Heart right ventricle (tissue), 16 donors: ENCODE measurements at regions not wholly inside any gene's neighbourhood (a gene's known extent, or its start where the extent isn't known, plus 50 kb on each side); places are given as distances from the start of the nearest gene placed in this dataset.

Experiments used
- ATAC-seq, 8 donors: fragments of 200-7000 bp; cut with Tn5 transposase; one replicate each; pipeline ENCODE4 v1.9.1; 2020; ENCODE audit warnings: mild to moderate bottlenecking in 8 of 8, moderate library complexity in 8 of 8, moderate number of reproducible peaks in 1 of 8
- DNase-seq, 2 donors: peaks; one replicate each; pipeline ENCODE4 v3.0.0-alpha.2; 2020
- H3K27ac ChIP-seq, 10 donors: fragments of 200-600 bp; sonication (generic) in 2 of 10; one replicate each; pipeline versions ENCODE4 v1.5.0 to v1.8.0; 2020 to 2022; ENCODE audit warnings: mild to moderate bottlenecking in 3 of 10
- H3K27me3 ChIP-seq, 7 donors: fragments of 200-600 bp; one replicate each; pipeline ENCODE4 v1.8.0; 2021 to 2022; ENCODE audit warnings: mild to moderate bottlenecking in 2 of 7
- H3K36me3 ChIP-seq, 9 donors: fragments of 200-600 bp; sonication (generic) in 1 of 9; one replicate each; pipeline versions ENCODE4 v1.5.0 to v1.8.0; 2020 to 2022; ENCODE audit warnings: mild to moderate bottlenecking in 2 of 9
- H3K4me1 ChIP-seq, 9 donors: fragments of 200-600 bp; sonication (generic) in 1 of 9; one replicate each; pipeline versions ENCODE4 v1.5.0 to v1.8.0; 2020 to 2022; ENCODE audit warnings: mild to moderate bottlenecking in 4 of 9
- H3K4me3 ChIP-seq, 10 donors: fragments of 200-600 bp; sonication (generic) in 2 of 10; one replicate each; pipeline versions ENCODE4 v1.5.0 to v1.8.0; 2020 to 2022; ENCODE audit warnings: mild to moderate bottlenecking in 7 of 10, moderate library complexity in 2 of 10
- H3K9me3 ChIP-seq, 11 donors: fragments of 200-600 bp in 10 of 11; sonication (generic) in 2 of 11; one replicate each; pipeline versions ENCODE4 v1.5.0 to v1.8.0; 2013 to 2022; ENCODE audit warnings: mild to moderate bottlenecking in 2 of 11, control low read depth in 1 of 11, moderate library complexity in 1 of 11
- CTCF ChIP-seq, 9 donors: fragments of 200-600 bp; sonication (generic) in 2 of 9; IDR thresholded peaks; one replicate each; pipeline versions ENCODE4 v1.5.0 to v1.8.0; 2021 to 2022; ENCODE audit warnings: antibody characterized with exemption in 9 of 9, mild to moderate bottlenecking in 5 of 9, moderate library complexity in 1 of 9
- WGBS, 2 donors: extraction: QIAGEN DNeasy Blood & Tissue Kit; methylation state at CpG; one replicate each; pipeline ENCODE4 v1.1.7; 2013; ENCODE audit warnings: inconsistent platforms in 1 of 2; 5-methylcytosine and 5-hydroxymethylcytosine counted together
- intact Hi-C, 10 donors: fragments of 100-400 bp; cut with DNase I; formaldehyde crosslinking; loops; one replicate each; pipeline versions ENCODE4 v1.11.1 to v1.14.2; 2022
- donor health status: Arrhythmogenic right ventricular cardiomyopathy.
- donor health status: ischemic (EF 13 %, LVEDD 7.1; RV severe dilation, severe dysfunction).
- donor health status: healthy with polysubstance abuse.
- donor health status: DM: no; HTN: yes; CAD: no.
- donor health status: DM: no; HTN: no; CAD: no.
- donor health status: ischemic (EF 25% LVEDD 6.9; RV normal size, moderate dysfunction).
- donor health status: ischemic (EF 25% LVEDD 5.7; RV mildly dilated, moderate dysfunction).
- donor health status: healthy.
- donor health status: DM: yes; HTN: yes; CAD: no.
- donor health status: Ischemic cardiomyopathy.
- donor health status: ischemic (EF 35%, LVEDD 5.7; RV mildly dilated, moderate dysfunction).
- donor health status: nonischemic (EF 11% LVEDD 7.7; RV severe dilation, severe dysfunction).
- donor health status: DM: yes; HTN: yes; CAD: no.
- donor health status: PGD.
- donor health status: ischemic (EF 29% LVEDD 5.4; RV normal size, mild dysfunction).
- donor health status: nonischemic (EF 23%, LVEDD 6.1; RV moderate dilation, normal function).

- H3K36me3 ChIP-seq, result no peaks in the 10 kb centered on the region
- H3K4me3 ChIP-seq, result no peak overlapping the region
- WGBS, 2 donors, result 53 to 64% methylated on average over 3 of the region's 3 CpGs
- DNase-seq (no peak), ATAC-seq (peak in 1 of 8 donors; percentile 39)
- peaks cover 0 to 5% (median 0%) of the 10 kb centered on the region in 11 donors for H3K9me3 ChIP-seq
- H3K27me3 ChIP-seq, result no peaks in the 10 kb centered on the region
- no peak for TF ChIP-seq CTCF (IDR thresholded peaks at IDR 0.05)
- intact Hi-C loops, result no loop called here
- peaks cover 0 to 25% (median 2%) of the 10 kb centered on the region in 9 donors for H3K4me1 ChIP-seq
- H3K27ac ChIP-seq, result peak overlapping the region in 7 of 10 donors; percentile 7 to 57 (median 32)
Measured at GRCh38 chr3:16114930-16115329, 59.5 kb upstream of the GALNT15 start.

GRCh38 chr3:16118396-16118795 is 56.1 kb upstream of the GALNT15 start:
- WGBS, 2 donors, result 79 to 90% methylated on average over 9 of the region's 9 CpGs
- no peak for DNase-seq

GRCh38 chr3:16119887-16120286 is 54.6 kb upstream of the GALNT15 start:
- Histone ChIP-seq H3K9me3 (peaks cover 0 to 3% (median 0%) of the 10 kb centered on the region in 11 donors), H3K36me3 (no peaks in the 10 kb centered on the region), H3K4me1 (peaks cover 0 to 27% (median 3%) of the 10 kb centered on the region in 9 donors), H3K27me3 (no peaks in the 10 kb centered on the region), H3K4me3 (no peak overlapping the region), H3K27ac (no peak overlapping the region)
- no peak for TF ChIP-seq CTCF (IDR thresholded peaks at IDR 0.05)
- intact Hi-C loops, result no loop called here
- ATAC-seq, result no peak
- DNase-seq, result no peak

More at GRCh38 chr3:16118396-16118795, 56.1 kb upstream of the GALNT15 start:
- no peak for TF ChIP-seq CTCF (IDR thresholded peaks at IDR 0.05)
- Histone ChIP-seq H3K27ac (no peak overlapping the region), H3K4me1 (peaks cover 0 to 37% (median 3%) of the 10 kb centered on the region in 9 donors), H3K27me3 (no peaks in the 10 kb centered on the region), H3K4me3 (no peak overlapping the region), H3K9me3 (peaks cover 0 to 3% (median 0%) of the 10 kb centered on the region in 11 donors), H3K36me3 (no peaks in the 10 kb centered on the region)
- intact Hi-C loops, result no loop called here
- ATAC-seq, result no peak

- Histone ChIP-seq H3K36me3 (no peaks in the 10 kb centered on the region), H3K9me3 (peaks cover 0 to 3% (median 0%) of the 10 kb centered on the region in 11 donors), H3K27ac (peak overlapping the region in 1 of 10 donors; percentile 12), H3K4me3 (no peak overlapping the region), H3K27me3 (no peaks in the 10 kb centered on the region), H3K4me1 (peaks cover 0 to 25% (median 3%) of the 10 kb centered on the region in 9 donors)
- DNase-seq, result no peak
- intact Hi-C loops, result no loop called here
- no peak for ATAC-seq
- WGBS, 2 donors, result 42 to 44% methylated on average over 1 of the region's 1 CpG
- TF ChIP-seq CTCF (IDR thresholded peaks at IDR 0.05), result no peak
Measured at GRCh38 chr3:16121391-16121790, 53.1 kb upstream of the GALNT15 start.
